SK-N-SH (cell line): ENCODE measurements at regions not wholly inside any gene's neighbourhood (a gene's known extent, or its start where the extent isn't known, plus 50 kb on each side); places are given as distances from the start of the nearest gene placed in this dataset.

Experiments used
- CTCF ChIA-PET: fragments of 300-600, 350-600 bp; formaldehyde crosslinking; extraction: SDS; loops from one replicate; lab custom pipeline; 2021; lab: Yijun Ruan, JAX
- POLR2A ChIA-PET: fragments of 350-600 bp; sonication (Branson Sonifier 250); formaldehyde crosslinking; extraction: SDS; loops from one replicate; lab custom pipeline; 2020; ENCODE audit warnings: antibody characterized with exemption, inconsistent platforms; lab: Yijun Ruan, JAX
- DNase-seq: peaks from one replicate; pipeline ENCODE4 v3.0.0; 2012
- H2AFZ ChIP-seq: fragments of 200-600 bp; sonication (generic); 2 replicates; pipeline ENCODE4 v1.8.1; 2016; ENCODE audit warnings: antibody characterized with exemption, mild to moderate bottlenecking, low read depth
- H3F3A ChIP-seq: fragments of 200-600 bp; sonication (generic); replicated peaks from 2 replicates; pipeline ENCODE3; 2016; ENCODE audit warnings: antibody characterized with exemption, mild to moderate bottlenecking; ENCODE audit not compliant: insufficient read depth
- H3K27ac ChIP-seq, 2 experiments: fragments of 200-500 bp in 1 of 2; fragments of 200-600 bp in 1 of 2; sonication (Bioruptor generic) in 1 of 2; sonication (generic), shearing (Covaris generic) in 1 of 2; 2 replicates each; pipeline versions ENCODE4 v1.5.1 to v1.6.1; 2014 to 2016; ENCODE audit warnings: low read depth in 2 of 2, inconsistent platforms in 1 of 2, low read length in 1 of 2, mild to moderate bottlenecking in 1 of 2, mixed read lengths in 1 of 2
- H3K27me3 ChIP-seq: fragments of 200-600 bp; sonication (generic), shearing (Covaris generic); 2 replicates; pipeline ENCODE4 v1.6.1; 2016; ENCODE audit warnings: mixed run types; ENCODE audit not compliant: insufficient read depth
- H3K36me3 ChIP-seq, 2 experiments: fragments of 200-500 bp in 1 of 2; fragments of 200-600 bp in 1 of 2; sonication (Bioruptor generic) in 1 of 2; sonication (generic) in 1 of 2; replicated peaks in 1 of 2; 2 replicates each; pipeline versions ENCODE3 to v1.5.1; 2014 to 2016; ENCODE audit warnings: low read length in 1 of 2, mild to moderate bottlenecking in 1 of 2; ENCODE audit not compliant: insufficient read depth in 2 of 2, control insufficient read depth in 1 of 2
- H3K4me1 ChIP-seq, 2 experiments: fragments of 200-500 bp in 1 of 2; fragments of 200-600 bp in 1 of 2; sonication (Bioruptor generic) in 1 of 2; sonication (generic), shearing (Covaris generic) in 1 of 2; 2 replicates each; pipeline versions ENCODE4 v1.5.1 to v1.6.1; 2014 to 2016; ENCODE audit warnings: low read depth in 1 of 2, low read length in 1 of 2, mixed run types in 1 of 2; ENCODE audit not compliant: insufficient read depth in 2 of 2, control insufficient read depth in 1 of 2
- H3K4me2 ChIP-seq: fragments of 200-600 bp; sonication (generic), shearing (Covaris generic); 2 replicates; pipeline ENCODE4 v1.6.1; 2017; ENCODE audit warnings: mixed run types
- H3K4me3 ChIP-seq, 2 experiments: fragments of 200-500 bp in 1 of 2; fragments of 200-600 bp in 1 of 2; sonication (Bioruptor generic) in 1 of 2; sonication (generic), shearing (Covaris generic) in 1 of 2; 2 replicates each; pipeline versions ENCODE4 v1.5.1 to v1.8.1; 2014 to 2016; ENCODE audit warnings: low read depth in 2 of 2, inconsistent platforms in 1 of 2, low read length in 1 of 2, mild to moderate bottlenecking in 1 of 2, mixed read lengths in 1 of 2, moderate library complexity in 1 of 2
- H3K79me2 ChIP-seq: fragments of 200-600 bp; sonication (generic); 2 replicates; pipeline ENCODE4 v1.8.1; 2017; ENCODE audit warnings: mild to moderate bottlenecking; ENCODE audit not compliant: insufficient read depth
- H3K9ac ChIP-seq: fragments of 200-600 bp; sonication (generic); 2 replicates; pipeline ENCODE4 v1.6.1; 2017; ENCODE audit warnings: mixed run types
- H3K9me2 ChIP-seq: fragments of 200-600 bp; sonication (generic); 2 replicates; pipeline ENCODE4 v1.6.1; 2017; ENCODE audit warnings: mixed run types
- H3K9me3 ChIP-seq: fragments of 200-600 bp; sonication (generic); 2 replicates; pipeline ENCODE4 v1.6.1; 2017; ENCODE audit warnings: mixed run types, mild to moderate bottlenecking, moderate library complexity
- H4K20me1 ChIP-seq: fragments of 200-600 bp; sonication (generic); 2 replicates; pipeline ENCODE4 v1.6.1; 2017; ENCODE audit warnings: mild to moderate bottlenecking, mixed run types; ENCODE audit not compliant: insufficient read depth
- CHD2 ChIP-seq: fragments of 150-350 bp; IDR thresholded peaks from 2 replicates; pipeline ENCODE4 v1.6.1; 2018; ENCODE audit warnings: low read length; ENCODE audit not compliant: partially characterized antibody
- CTCF ChIP-seq: fragments of 200-600 bp; sonication (generic); IDR thresholded peaks from 2 replicates; pipeline ENCODE4 v1.6.1; 2017; ENCODE audit warnings: antibody characterized with exemption, mild to moderate bottlenecking, moderate library complexity
- EP300 ChIP-seq, 2 experiments: IDR thresholded peaks; 2 replicates each; pipeline versions ENCODE4 v1.4.0 to v1.6.1; 2012; ENCODE audit warnings: borderline replicate concordance in 1 of 2, low read depth in 1 of 2, low read length in 1 of 2
- FOXJ3 ChIP-seq: sonication (generic); formaldehyde crosslinking; IDR thresholded peaks from 2 replicates; pipeline ENCODE4 v1.5.1; 2020; ENCODE audit warnings: mild to moderate bottlenecking, missing genetic modification reagents
- FOXM1 ChIP-seq: IDR thresholded peaks from 2 replicates; pipeline ENCODE4 v1.4.0; 2012; ENCODE audit warnings: low read depth, mild to moderate bottlenecking
- GABPA ChIP-seq: IDR thresholded peaks from 2 replicates; pipeline ENCODE4 v1.4.0; 2012; ENCODE audit warnings: low read depth, mild to moderate bottlenecking
- GATA2 ChIP-seq: sonication (generic); formaldehyde crosslinking; IDR thresholded peaks from 2 replicates; pipeline ENCODE4 v1.5.0; 2020; ENCODE audit warnings: mild to moderate bottlenecking, missing genetic modification reagents
- MEF2A ChIP-seq: IDR thresholded peaks from 2 replicates; pipeline ENCODE4 v1.4.0; 2012; ENCODE audit warnings: low read depth, borderline replicate concordance
- NFIC ChIP-seq: IDR thresholded peaks from 2 replicates; pipeline ENCODE4 v1.4.0; 2012; ENCODE audit warnings: borderline replicate concordance
- NRF1 ChIP-seq: IDR thresholded peaks from 2 replicates; pipeline ENCODE4 v1.6.1; 2012; ENCODE audit warnings: low read depth, mild to moderate bottlenecking, low read length
- POLR2AphosphoS5 ChIP-seq: IDR thresholded peaks from 2 replicates; pipeline ENCODE4 v1.6.1; 2012; ENCODE audit warnings: low read depth, low read length
- RAD21 ChIP-seq: IDR thresholded peaks from 2 replicates; pipeline ENCODE4 v1.6.1; 2012; ENCODE audit warnings: mild to moderate bottlenecking, low read length
- RCOR1 ChIP-seq: fragments of 150-350 bp; IDR thresholded peaks from 2 replicates; pipeline ENCODE4 v1.6.1; 2017; ENCODE audit warnings: antibody characterized with exemption, low read length
- RXRA ChIP-seq: IDR thresholded peaks from 2 replicates; pipeline ENCODE4 v1.4.0; 2012; ENCODE audit warnings: low read depth, mild to moderate bottlenecking, borderline replicate concordance
- SIN3A ChIP-seq: IDR thresholded peaks from 2 replicates; pipeline ENCODE4 v1.6.1; 2012; ENCODE audit warnings: low read depth, mild to moderate bottlenecking, low read length, moderate library complexity, borderline replicate concordance
- TCF12 ChIP-seq: IDR thresholded peaks from 2 replicates; pipeline ENCODE4 v1.4.0; 2012
- TEAD4 ChIP-seq: IDR thresholded peaks from 2 replicates; pipeline ENCODE4 v1.4.0; 2012; ENCODE audit warnings: mild to moderate bottlenecking, borderline replicate concordance; ENCODE audit not compliant: insufficient read depth
- USF1 ChIP-seq: IDR thresholded peaks from 2 replicates; pipeline ENCODE4 v1.4.0; 2012; ENCODE audit warnings: low read depth, borderline replicate concordance
- YY1 ChIP-seq: IDR thresholded peaks from 2 replicates; pipeline ENCODE4 v1.4.0; 2012; ENCODE audit warnings: low read depth, mild to moderate bottlenecking
- WGBS: methylation state at CpG from one replicate; pipeline ENCODE4 v1.1.6; 2017; ENCODE audit warnings: low lambda C conversion rate; 5-methylcytosine and 5-hydroxymethylcytosine counted together
- TF ChIP-seq, protein P1 (sequence below): IDR thresholded peaks from 2 replicates; pipeline ENCODE4 v1.4.0; 2012; ENCODE audit warnings: low read depth
- TF ChIP-seq, protein P2 (sequence below): IDR thresholded peaks from 2 replicates; pipeline ENCODE4 v1.4.0; 2012; ENCODE audit warnings: low read depth, borderline replicate concordance

- no peaks in the 10 kb centered on the region for H3K27me3 ChIP-seq
- H3K4me3 ChIP-seq = peak overlapping the region in 1 of 2 experiments; percentile 18; a peak in 1 of 4 replicates
- POLR2A ChIA-PET = no interaction called here
- TF ChIP-seq RXRA = no peak
- TF ChIP-seq NRF1 = no peak
- TF ChIP-seq, protein P1, sequence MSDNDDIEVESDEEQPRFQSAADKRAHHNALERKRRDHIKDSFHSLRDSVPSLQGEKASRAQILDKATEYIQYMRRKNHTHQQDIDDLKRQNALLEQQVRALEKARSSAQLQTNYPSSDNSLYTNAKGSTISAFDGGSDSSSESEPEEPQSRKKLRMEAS = no peak
- peak; percentile 56; the same call in 1 of the 2 replicates for TF ChIP-seq GATA2 (CRISPR knock-in tag)
- peak; percentile 63; the same call in 1 of the 2 replicates for TF ChIP-seq FOXJ3
- TF ChIP-seq POLR2AphosphoS5 = 0 out of 2 replicates have a peak, but pooled peaks have one; percentile 12
- TF ChIP-seq GABPA = no peak
- peak; percentile 13; the same call in 1 of the 2 replicates for TF ChIP-seq RAD21
- TF ChIP-seq TEAD4 = peak; percentile 6; the same call in 1 of the 2 replicates
- peak; percentile 26 to 76; a peak in 2 of 4 replicates for TF ChIP-seq EP300 (IDR thresholded peaks at IDR 0.05; ENCODE audit: borderline replicate concordance in 1 of 2, low read depth in 1 of 2, low read length in 1 of 2)
- peak; percentile 46; the same call in 1 of the 2 replicates for TF ChIP-seq RCOR1
- TF ChIP-seq, protein P2, sequence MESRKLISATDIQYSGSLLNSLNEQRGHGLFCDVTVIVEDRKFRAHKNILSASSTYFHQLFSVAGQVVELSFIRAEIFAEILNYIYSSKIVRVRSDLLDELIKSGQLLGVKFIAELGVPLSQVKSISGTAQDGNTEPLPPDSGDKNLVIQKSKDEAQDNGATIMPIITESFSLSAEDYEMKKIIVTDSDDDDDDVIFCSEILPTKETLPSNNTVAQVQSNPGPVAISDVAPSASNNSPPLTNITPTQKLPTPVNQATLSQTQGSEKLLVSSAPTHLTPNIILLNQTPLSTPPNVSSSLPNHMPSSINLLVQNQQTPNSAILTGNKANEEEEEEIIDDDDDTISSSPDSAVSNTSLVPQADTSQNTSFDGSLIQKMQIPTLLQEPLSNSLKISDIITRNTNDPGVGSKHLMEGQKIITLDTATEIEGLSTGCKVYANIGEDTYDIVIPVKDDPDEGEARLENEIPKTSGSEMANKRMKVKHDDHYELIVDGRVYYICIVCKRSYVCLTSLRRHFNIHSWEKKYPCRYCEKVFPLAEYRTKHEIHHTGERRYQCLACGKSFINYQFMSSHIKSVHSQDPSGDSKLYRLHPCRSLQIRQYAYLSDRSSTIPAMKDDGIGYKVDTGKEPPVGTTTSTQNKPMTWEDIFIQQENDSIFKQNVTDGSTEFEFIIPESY = no peak
- TF ChIP-seq TCF12 = peak; percentile 88
- no peak for TF ChIP-seq CHD2
- TF ChIP-seq, all 33 proteins: peak for 8
- no peaks in the 10 kb centered on the region for H3K79me2 ChIP-seq
- peak overlapping the region; percentile 79 to 91 for H3K27ac ChIP-seq
- H3F3A ChIP-seq = peaks cover 9% of the 10 kb centered on the region
- WGBS = 2% methylated on average over 4 of the region's 4 CpGs
- 0 out of 2 replicates have a peak overlapping the region, but pooled peaks have one; percentile 7 for H2AFZ ChIP-seq
- H4K20me1 ChIP-seq = no peaks in the 10 kb centered on the region
- H3K9me2 ChIP-seq = no peaks in the 10 kb centered on the region
- no peaks in the 10 kb centered on the region for H3K36me3 ChIP-seq
- peak overlapping the region; percentile 37; the same call in 1 of the 2 replicates for H3K4me2 ChIP-seq
- DNase-seq = peak; percentile 61
- H3K9ac ChIP-seq = peak overlapping the region; percentile 17; the same call in 1 of the 2 replicates
- H3K9me3 ChIP-seq = no peaks in the 10 kb centered on the region
- peaks cover 0 to 9% of the 10 kb centered on the region in 2 experiments; a peak in 2 of 4 replicates for H3K4me1 ChIP-seq
- CTCF ChIA-PET = interaction anchor here (1.2 to 2.8 kb wide), 2 partner anchors 13 to 17 kb away, joined by 6 to 8 read pairs; no protein-coding TSS in a partner anchor
These were observed 477.6 kb downstream of the ZNF385D start for GRCh38 chr3:21273259-21274025.

GRCh38 chr3:21271606-21272016 is 479.4 kb downstream of the ZNF385D start:
- Histone ChIP-seq H3K4me1 (peaks cover 0 to 9% of the 10 kb centered on the region in 2 experiments; a peak in 2 of 4 replicates), H2AFZ (no peak overlapping the region), H3K27ac (no peak overlapping the region), H3K27me3 (no peaks in the 10 kb centered on the region), H3K4me2 (no peak overlapping the region), H3K9ac (no peak overlapping the region), H3K4me3 (no peak overlapping the region), H3K9me2 (no peaks in the 10 kb centered on the region), H3K79me2 (no peaks in the 10 kb centered on the region), H3F3A (peaks cover 9% of the 10 kb centered on the region), H3K36me3 (no peaks in the 10 kb centered on the region), H3K9me3 (no peaks in the 10 kb centered on the region), H4K20me1 (no peaks in the 10 kb centered on the region)
- CTCF ChIA-PET = interaction anchor here (1.4 kb wide), 1 partner anchor 83 kb away, joined by 3 read pairs; no protein-coding TSS in a partner anchor
- DNase-seq = no peak
- POLR2A ChIA-PET = no interaction called here
- WGBS = 71% methylated on average over 8 of the region's 19 CpGs
- TF ChIP-seq MEF2A = no peak
- no peak for TF ChIP-seq RCOR1
- TF ChIP-seq FOXM1 = no peak
- TF ChIP-seq USF1 = no peak
- TF ChIP-seq TEAD4 = no peak
- no peak for TF ChIP-seq RXRA
- TF ChIP-seq SIN3A = no peak
- no peak for TF ChIP-seq CTCF
- no peak for TF ChIP-seq EP300 (IDR thresholded peaks at IDR 0.05; ENCODE audit: borderline replicate concordance in 1 of 2, low read depth in 1 of 2, low read length in 1 of 2)
- no peak for TF ChIP-seq YY1
- TF ChIP-seq NFIC = no peak
